GM23338 (cell line): ENCODE measurements at regions not wholly inside any gene's neighbourhood (a gene's known extent, or its start where the extent isn't known, plus 50 kb on each side); places are given as distances from the start of the nearest gene placed in this dataset.

Source experiments
- ATAC-seq: fragments of 200-7000 bp; cut with Tn5 transposase; 3 replicates; pipeline ENCODE4 v1.9.1; 2020
- DNase-seq: peaks from one replicate; pipeline ENCODE4 v3.0.0-alpha.2; 2015; ENCODE audit warnings: low spot score
- H2AFZ ChIP-seq: fragments of 200-600 bp; sonication (generic); 2 replicates; pipeline ENCODE4 v1.8.0; 2016; ENCODE audit warnings: antibody characterized with exemption, mild to moderate bottlenecking, moderate library complexity
- H3F3A ChIP-seq: fragments of 200-600 bp; sonication (generic); replicated peaks from 2 replicates; pipeline ENCODE4 v1.8.0; 2017; ENCODE audit warnings: antibody characterized with exemption, mixed run types, low read depth
- H3K27ac ChIP-seq: fragments of 200-600 bp; sonication (generic); 2 replicates; pipeline ENCODE4 v1.6.1; 2016; ENCODE audit warnings: low read depth
- H3K27me3 ChIP-seq: fragments of 200-600 bp; sonication (generic); 2 replicates; pipeline ENCODE4 v1.8.0; 2016; ENCODE audit warnings: mild to moderate bottlenecking, mixed run types, moderate library complexity; ENCODE audit not compliant: insufficient read depth
- H3K36me3 ChIP-seq: fragments of 200-600 bp; sonication (generic); 2 replicates; pipeline ENCODE4 v1.8.0; 2016; ENCODE audit warnings: mild to moderate bottlenecking; ENCODE audit not compliant: insufficient read depth
- H3K4me1 ChIP-seq: fragments of 200-600 bp; sonication (generic); 2 replicates; pipeline ENCODE4 v1.8.0; 2016; ENCODE audit warnings: mild to moderate bottlenecking, moderate library complexity; ENCODE audit not compliant: insufficient read depth
- H3K4me2 ChIP-seq: fragments of 200-600 bp; sonication (generic); 2 replicates; pipeline ENCODE4 v1.7.1; 2017; ENCODE audit warnings: mixed run types
- H3K4me3 ChIP-seq: fragments of 200-600 bp; sonication (generic); 2 replicates; pipeline ENCODE4 v1.6.1; 2016; ENCODE audit warnings: mixed run types
- H3K79me2 ChIP-seq: fragments of 200-600 bp; sonication (generic); replicated peaks from 2 replicates; pipeline ENCODE4 v1.8.0; 2017; ENCODE audit warnings: mild to moderate bottlenecking; ENCODE audit not compliant: insufficient read depth
- H3K9me2 ChIP-seq: fragments of 200-600 bp; sonication (generic); 2 replicates; pipeline ENCODE4 v1.8.0; 2017; ENCODE audit not compliant: insufficient read depth
- H4K20me1 ChIP-seq: fragments of 200-600 bp; sonication (generic); replicated peaks from 2 replicates; pipeline ENCODE4 v1.8.0; 2017; ENCODE audit warnings: mild to moderate bottlenecking; ENCODE audit not compliant: insufficient read depth
- H3K27ac Mint-ChIP-seq: 2 replicates; pipeline ENCODE4 v1.8.0; 2020; ENCODE audit warnings: inconsistent platforms, mild to moderate bottlenecking, moderate library complexity, mixed read lengths
- H3K27me3 Mint-ChIP-seq: 3 replicates; pipeline ENCODE4 v1.8.0; 2022; ENCODE audit warnings: low read depth, mild to moderate bottlenecking, moderate library complexity, mixed read lengths, inconsistent platforms; ENCODE audit not compliant: insufficient read depth, poor library complexity
- H3K36me3 Mint-ChIP-seq: 3 replicates; pipeline ENCODE4 v1.8.0; 2021; ENCODE audit warnings: low read depth, mild to moderate bottlenecking, inconsistent platforms, moderate library complexity, mixed read lengths
- H3K4me1 Mint-ChIP-seq: 3 replicates; pipeline ENCODE4 v1.8.0; 2020; ENCODE audit warnings: mild to moderate bottlenecking, inconsistent platforms, mixed read lengths
- H3K4me3 Mint-ChIP-seq: 3 replicates; pipeline ENCODE4 v1.8.0; 2021; ENCODE audit warnings: moderate library complexity, mild to moderate bottlenecking, inconsistent platforms, mixed read lengths
- H3K9me3 Mint-ChIP-seq: 3 replicates; pipeline ENCODE4 v1.8.0; 2020; ENCODE audit warnings: moderate library complexity, mild to moderate bottlenecking, inconsistent platforms, mixed read lengths
- CTCF ChIP-seq, 2 experiments: fragments of 200-600 bp in 1 of 2; sonication (generic) in 1 of 2; conservative IDR thresholded peaks; 2 replicates each; pipeline versions ENCODE4 v1.5.1 to v1.6.1; 2016 to 2017; ENCODE audit warnings: antibody characterized with exemption in 2 of 2, low read depth in 2 of 2, mild to moderate bottlenecking in 2 of 2, moderate library complexity in 1 of 2
- ETS1 ChIP-seq: IDR thresholded peaks from 2 replicates; pipeline ENCODE4 v1.6.1; 2016; ENCODE audit warnings: antibody characterized with exemption
- EZH2 ChIP-seq: fragments of 200-600 bp; sonication (generic); IDR thresholded peaks from one replicate; pipeline ENCODE4 v1.8.0; 2017; ENCODE audit warnings: antibody characterized with exemption, mild to moderate bottlenecking, low read depth; ENCODE audit not compliant: unreplicated experiment
- JUNB ChIP-seq: IDR thresholded peaks from one replicate; pipeline ENCODE4 v1.6.1; 2016; ENCODE audit warnings: antibody characterized with exemption; ENCODE audit not compliant: unreplicated experiment
- POLR2AphosphoS5 ChIP-seq: IDR thresholded peaks from 2 replicates; pipeline ENCODE4 v1.6.1; 2016; ENCODE audit warnings: antibody characterized with exemption, low read depth
- REST ChIP-seq: IDR thresholded peaks from one replicate; pipeline ENCODE4 v1.6.1; 2018; ENCODE audit warnings: antibody characterized with exemption; ENCODE audit not compliant: unreplicated experiment
- STAT1 ChIP-seq: IDR thresholded peaks from one replicate; pipeline ENCODE4 v1.6.1; 2016; ENCODE audit warnings: antibody characterized with exemption; ENCODE audit not compliant: unreplicated experiment
- ZNF114 ChIP-seq: fragments of 250-450 bp; sonication (Bioruptor Pico); IDR thresholded peaks from 2 replicates; pipeline ENCODE4 v1.5.0; 2020; ENCODE audit warnings: mild to moderate bottlenecking, moderate library complexity
- ZNF331 ChIP-seq: fragments of 250-450 bp; sonication (Bioruptor Pico); IDR thresholded peaks from 2 replicates; pipeline ENCODE4 v1.5.0; 2020; ENCODE audit warnings: low read depth, mild to moderate bottlenecking, moderate library complexity
- ZNF462 ChIP-seq: fragments of 250-450 bp; sonication (Bioruptor Pico); IDR thresholded peaks from 2 replicates; pipeline ENCODE4 v1.5.0; 2020; ENCODE audit warnings: mild to moderate bottlenecking, moderate library complexity

GRCh38 chr5:8844847-8845246, 701.0 kb downstream of the SEMA5A start:
- DNase-seq (no peak), ATAC-seq (no peak)
- 0 out of 2 replicates have a peak, but pooled peaks cover 3% of the 10 kb centered on the region for H3K9me2 ChIP-seq
- peaks cover 9% of the 10 kb centered on the region for H3K27me3 Mint-ChIP-seq
- no peak overlapping the region for H3K4me2 ChIP-seq
- H3K36me3 ChIP-seq = no peaks in the 10 kb centered on the region; the same call in 1 of the 2 replicates
- no peaks in the 10 kb centered on the region for H3F3A ChIP-seq
- no peak overlapping the region for H2AFZ ChIP-seq
- no peak overlapping the region for H3K27ac Mint-ChIP-seq
- peaks cover 12% of the 10 kb centered on the region; the same call in 2 of the 3 replicates for H3K4me1 Mint-ChIP-seq
- H3K27ac ChIP-seq = no peak overlapping the region
- H3K27me3 ChIP-seq = no peaks in the 10 kb centered on the region
- H3K9me3 Mint-ChIP-seq = peaks cover 11% of the 10 kb centered on the region
- no peak overlapping the region for H3K4me3 ChIP-seq
- no peaks in the 10 kb centered on the region for H4K20me1 ChIP-seq
- H3K4me3 Mint-ChIP-seq = no peak overlapping the region
- H3K79me2 ChIP-seq = no peaks in the 10 kb centered on the region
- peaks cover 10% of the 10 kb centered on the region for H3K36me3 Mint-ChIP-seq
- peaks cover 3% of the 10 kb centered on the region; the same call in 1 of the 2 replicates for H3K4me1 ChIP-seq
- TF ChIP-seq CTCF (conservative IDR thresholded peaks at IDR 0.05; ENCODE audit: low read depth in 2 of 2) = no peak

GRCh38 chr5:8845296-8845695, 700.6 kb downstream of the SEMA5A start:
- no peak overlapping the region for H2AFZ ChIP-seq
- H3K36me3 ChIP-seq = no peaks in the 10 kb centered on the region; the same call in 1 of the 2 replicates
- no peak overlapping the region for H3K27ac ChIP-seq
- Mint-ChIP-seq H3K27ac (no peak overlapping the region), H3K4me3 (no peak overlapping the region), H3K27me3 (peaks cover 9% of the 10 kb centered on the region), H3K36me3 (peaks cover 8% of the 10 kb centered on the region), H3K9me3 (peaks cover 8% of the 10 kb centered on the region), H3K4me1 (peaks cover 14% of the 10 kb centered on the region; the same call in 2 of the 3 replicates)
- H3K4me1 ChIP-seq = peaks cover 3% of the 10 kb centered on the region; the same call in 1 of the 2 replicates
- no peaks in the 10 kb centered on the region for H4K20me1 ChIP-seq
- H3K4me3 ChIP-seq = no peak overlapping the region
- H3K4me2 ChIP-seq = no peak overlapping the region
- H3K27me3 ChIP-seq = no peaks in the 10 kb centered on the region
- no peaks in the 10 kb centered on the region for H3K79me2 ChIP-seq
- H3F3A ChIP-seq = no peaks in the 10 kb centered on the region
- H3K9me2 ChIP-seq = 0 out of 2 replicates have a peak, but pooled peaks cover 3% of the 10 kb centered on the region
- DNase-seq (no peak), ATAC-seq (no peak)
- TF ChIP-seq ZNF114 (CRISPR knock-in tag) = no peak
- TF ChIP-seq EZH2 = no peak
- no peak for TF ChIP-seq JUNB
- TF ChIP-seq ZNF462 = no peak
- TF ChIP-seq STAT1 = no peak
- no peak for TF ChIP-seq ZNF331 (CRISPR knock-in tag)
- TF ChIP-seq POLR2AphosphoS5 = no peak
- TF ChIP-seq ETS1 = no peak
- no peak for TF ChIP-seq REST
